CD4-positive, alpha-beta T cell (primary cell): ENCODE measurements at regions not wholly inside any gene's neighbourhood (a gene's known extent, or its start where the extent isn't known, plus 50 kb on each side); places are given as distances from the start of the nearest gene placed in this dataset.

Experiments used
- ATAC-seq: fragments of 200-7000 bp; cut with Tn5 transposase; one replicate; pipeline ENCODE4 v1.10.0; 2022; ENCODE audit warnings: mild to moderate bottlenecking; ENCODE audit not compliant: poor library complexity
- CTCF ChIA-PET: fragments of 350-600 bp; sonication (Branson Sonifier 250); formaldehyde crosslinking; loops from one replicate; lab custom pipeline; 2021; ENCODE audit warnings: antibody characterized with exemption, inconsistent platforms; lab: Charles Lee
- POLR2A ChIA-PET: fragments of 350-600 bp; sonication (Branson Sonifier 250); formaldehyde crosslinking; loops from one replicate; lab custom pipeline; 2021; ENCODE audit warnings: antibody characterized with exemption, inconsistent platforms; lab: Charles Lee
- DNase-seq, 14 experiments: peaks; one replicate each; pipeline ENCODE4 v3.0.0-alpha.2; 2013 to 2020; ENCODE audit warnings: mixed read lengths in 2 of 14
- H3K27ac ChIP-seq, 2 donors: one replicate each; pipeline versions ENCODE4 v1.5.1 to v1.7.0; 2013; ENCODE audit warnings: low read length in 2 of 2, low read depth in 1 of 2, mild to moderate bottlenecking in 1 of 2
- H3K27me3 ChIP-seq, 2 experiments: 1 replicate in 1 of 2; 2 replicates in 1 of 2; pipeline versions ENCODE4 v1.6.1 to v1.7.0; 2013; ENCODE audit warnings: low read length in 2 of 2, control low read depth in 1 of 2, mild to moderate bottlenecking in 1 of 2, moderate library complexity in 1 of 2; ENCODE audit not compliant: insufficient read depth in 2 of 2, control insufficient read depth in 1 of 2
- H3K36me3 ChIP-seq: one replicate; pipeline ENCODE4 v1.6.1; 2013; ENCODE audit warnings: low read length, control low read depth; ENCODE audit not compliant: insufficient read depth
- H3K4me1 ChIP-seq: one replicate; pipeline ENCODE4 v1.6.1; 2013; ENCODE audit warnings: low read length, control low read depth; ENCODE audit not compliant: insufficient read depth
- H3K4me3 ChIP-seq: one replicate; pipeline ENCODE4 v1.5.1; 2013; ENCODE audit warnings: mild to moderate bottlenecking, low read length, moderate library complexity
- H3K9me3 ChIP-seq, 2 experiments: 1 replicate in 1 of 2; 2 replicates in 1 of 2; pipeline versions ENCODE4 v1.6.1 to v1.7.0; 2013; ENCODE audit warnings: low read length in 2 of 2, mild to moderate bottlenecking in 2 of 2, control low read depth in 1 of 2, moderate library complexity in 1 of 2; ENCODE audit not compliant: control insufficient read depth in 1 of 2, insufficient read depth in 1 of 2
- H3K27ac Mint-ChIP-seq: one replicate; pipeline ENCODE4 v1.8.0; 2020; ENCODE audit warnings: mixed read lengths
- H3K27me3 Mint-ChIP-seq: one replicate; pipeline ENCODE4 v1.8.0; 2021; ENCODE audit warnings: mixed read lengths
- H3K36me3 Mint-ChIP-seq: one replicate; pipeline ENCODE4 v1.8.0; 2021; ENCODE audit warnings: low read depth, mixed read lengths
- H3K4me1 Mint-ChIP-seq: one replicate; pipeline ENCODE4 v1.8.0; 2021; ENCODE audit warnings: low read depth, mixed read lengths
- H3K4me3 Mint-ChIP-seq: one replicate; pipeline ENCODE4 v1.8.0; 2020; ENCODE audit warnings: mild to moderate bottlenecking, mixed read lengths
- H3K9me3 Mint-ChIP-seq: one replicate; pipeline ENCODE4 v1.8.0; 2020; ENCODE audit warnings: mixed read lengths
- intact Hi-C, 2 experiments: fragments of 100-400 bp; cut with DNase I in 1 of 2; cut with micrococcal nuclease in 1 of 2; formaldehyde crosslinking; loops; one replicate each; pipeline versions ENCODE4 v1.15.1 to v1.9.0; 2023 to 2025; cut with DNase I, micrococcal nuclease
- TF ChIP-seq, protein P1 (sequence below): fragments of 200-600 bp; IDR thresholded peaks from one replicate; pipeline ENCODE4 v1.8.0; 2022; ENCODE audit warnings: antibody characterized with exemption, mild to moderate bottlenecking

DNA sequence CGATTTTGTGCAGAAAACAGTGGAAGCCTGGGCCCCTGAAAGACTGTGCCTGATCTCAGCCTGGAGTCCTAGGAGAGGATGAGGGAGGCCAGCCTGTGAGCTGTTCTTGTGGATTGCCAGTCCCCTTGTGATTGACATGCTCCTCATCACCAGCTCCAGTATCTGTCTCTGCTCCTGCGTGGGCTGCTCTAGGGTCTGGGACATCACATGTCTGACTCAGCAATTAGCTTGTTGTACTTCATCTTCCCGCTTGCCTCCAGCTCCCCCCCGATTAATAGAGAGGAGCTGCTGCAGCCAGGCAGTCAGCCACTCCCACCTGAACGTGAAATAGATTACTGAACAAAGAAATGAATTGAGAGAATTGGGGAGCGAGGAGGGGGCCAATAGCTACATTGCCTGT is 99.6 kb upstream of the TBX20 start:
- H3K27me3 Mint-ChIP-seq, result peaks cover 22% of the 10 kb centered on the region
- no peak overlapping the region for H3K4me3 ChIP-seq
- H3K27me3 ChIP-seq, result peaks cover 2 to 8% of the 10 kb centered on the region in 2 experiments
- no peaks in the 10 kb centered on the region for H3K9me3 Mint-ChIP-seq
- ChIA-PET POLR2A (no interaction called here), CTCF (no interaction called here)
- H3K4me1 Mint-ChIP-seq, result no peaks in the 10 kb centered on the region
- no peaks in the 10 kb centered on the region for H3K36me3 Mint-ChIP-seq
- no peak overlapping the region for H3K4me3 Mint-ChIP-seq
- no peaks in the 10 kb centered on the region for H3K36me3 ChIP-seq
- ATAC-seq (no peak), DNase-seq (no peak)
- no peaks in the 10 kb centered on the region for H3K4me1 ChIP-seq
- intact Hi-C loops, result no loop called here
- H3K27ac Mint-ChIP-seq, result no peak overlapping the region
- TF ChIP-seq, protein P1, sequence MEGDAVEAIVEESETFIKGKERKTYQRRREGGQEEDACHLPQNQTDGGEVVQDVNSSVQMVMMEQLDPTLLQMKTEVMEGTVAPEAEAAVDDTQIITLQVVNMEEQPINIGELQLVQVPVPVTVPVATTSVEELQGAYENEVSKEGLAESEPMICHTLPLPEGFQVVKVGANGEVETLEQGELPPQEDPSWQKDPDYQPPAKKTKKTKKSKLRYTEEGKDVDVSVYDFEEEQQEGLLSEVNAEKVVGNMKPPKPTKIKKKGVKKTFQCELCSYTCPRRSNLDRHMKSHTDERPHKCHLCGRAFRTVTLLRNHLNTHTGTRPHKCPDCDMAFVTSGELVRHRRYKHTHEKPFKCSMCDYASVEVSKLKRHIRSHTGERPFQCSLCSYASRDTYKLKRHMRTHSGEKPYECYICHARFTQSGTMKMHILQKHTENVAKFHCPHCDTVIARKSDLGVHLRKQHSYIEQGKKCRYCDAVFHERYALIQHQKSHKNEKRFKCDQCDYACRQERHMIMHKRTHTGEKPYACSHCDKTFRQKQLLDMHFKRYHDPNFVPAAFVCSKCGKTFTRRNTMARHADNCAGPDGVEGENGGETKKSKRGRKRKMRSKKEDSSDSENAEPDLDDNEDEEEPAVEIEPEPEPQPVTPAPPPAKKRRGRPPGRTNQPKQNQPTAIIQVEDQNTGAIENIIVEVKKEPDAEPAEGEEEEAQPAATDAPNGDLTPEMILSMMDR, result no peak
- no peaks in the 10 kb centered on the region for H3K9me3 ChIP-seq
- H3K27ac ChIP-seq, result no peak overlapping the region

DNA sequence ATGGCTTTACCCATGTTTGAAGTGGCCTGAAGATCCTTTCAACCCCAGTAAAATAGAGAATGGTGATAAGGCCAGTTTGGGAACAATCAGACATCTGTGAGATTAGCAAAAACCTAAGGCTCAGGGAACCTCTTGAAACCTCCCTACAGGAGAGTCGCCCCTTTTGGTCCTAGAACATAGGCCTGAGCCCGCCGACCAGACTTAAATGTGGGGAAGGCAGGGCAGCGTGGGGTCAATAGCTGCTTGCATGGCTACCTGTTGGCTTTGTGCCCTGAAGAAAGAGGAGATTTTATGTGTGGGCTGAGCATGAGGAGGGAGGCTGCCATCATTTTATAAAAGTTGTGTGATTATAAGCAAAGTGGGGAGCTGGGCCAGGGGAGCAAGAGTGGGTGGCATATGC is 97.6 kb upstream of the TBX20 start:
- Mint-ChIP-seq H3K27ac (no peak overlapping the region), H3K4me3 (no peak overlapping the region), H3K9me3 (no peaks in the 10 kb centered on the region), H3K36me3 (no peaks in the 10 kb centered on the region), H3K4me1 (no peaks in the 10 kb centered on the region), H3K27me3 (peaks cover 22% of the 10 kb centered on the region)
- Histone ChIP-seq H3K4me3 (no peak overlapping the region), H3K9me3 (no peaks in the 10 kb centered on the region), H3K27me3 (peaks cover 2 to 8% of the 10 kb centered on the region in 2 experiments), H3K27ac (no peak overlapping the region), H3K36me3 (no peaks in the 10 kb centered on the region), H3K4me1 (no peaks in the 10 kb centered on the region)
- ATAC-seq (no peak), DNase-seq (no peak)
- ChIA-PET POLR2A (no interaction called here), CTCF (no interaction called here)
- intact Hi-C loops, result no loop called here
- TF ChIP-seq, protein P1, result no peak

DNA sequence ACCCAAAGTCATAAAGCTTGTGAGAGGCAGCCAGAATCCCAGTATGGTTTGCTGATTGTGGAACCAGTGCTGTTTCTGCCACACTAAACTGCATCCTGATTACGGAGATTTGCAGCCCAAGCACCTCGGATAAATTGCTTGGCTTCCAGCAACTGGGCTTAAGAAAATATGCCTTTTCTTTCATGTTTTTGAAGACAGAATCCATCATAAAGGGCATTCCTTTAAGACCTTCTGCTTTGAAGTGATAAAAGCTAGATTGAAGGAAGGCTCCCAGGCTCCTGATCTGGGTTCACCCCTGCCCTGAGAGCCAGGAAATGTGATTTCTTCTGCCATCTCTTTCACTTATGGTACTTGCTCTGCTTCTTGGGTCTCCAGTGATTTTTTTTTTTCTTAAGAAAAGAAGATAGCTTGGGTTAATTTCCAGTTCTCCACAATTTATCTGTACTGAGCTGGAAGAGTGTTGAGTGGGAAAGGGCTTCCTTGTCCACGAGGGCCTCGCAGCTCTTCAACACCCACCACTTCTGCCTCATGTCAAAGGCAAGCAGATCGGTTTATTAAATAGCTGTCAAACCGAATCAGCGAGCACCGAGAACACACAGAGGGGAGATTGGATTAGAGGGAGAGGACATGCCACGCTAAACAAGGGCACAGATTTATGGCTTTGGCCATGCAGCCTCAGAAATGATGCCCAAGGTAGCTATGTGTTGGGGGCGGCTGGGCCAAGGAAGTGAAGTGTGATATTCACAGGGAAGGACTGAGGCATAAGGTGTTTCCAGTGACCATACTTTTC is 94.9 kb upstream of the TBX20 start:
- ATAC-seq (no peak), DNase-seq (no peak)
- Histone ChIP-seq H3K27me3 (no peaks in the 10 kb centered on the region), H3K4me3 (no peak overlapping the region), H3K9me3 (no peaks in the 10 kb centered on the region), H3K4me1 (no peaks in the 10 kb centered on the region), H3K27ac (no peak overlapping the region), H3K36me3 (no peaks in the 10 kb centered on the region)
- ChIA-PET POLR2A (no interaction called here), CTCF (no interaction called here)
- Mint-ChIP-seq H3K4me1 (no peaks in the 10 kb centered on the region), H3K36me3 (no peaks in the 10 kb centered on the region), H3K27ac (no peak overlapping the region), H3K4me3 (no peak overlapping the region), H3K27me3 (peaks cover 6% of the 10 kb centered on the region), H3K9me3 (no peaks in the 10 kb centered on the region)
- TF ChIP-seq, protein P1, result no peak
- intact Hi-C loops, result no loop called here
